ENCODE measurements at regions not wholly inside any gene's neighbourhood (a gene's known extent, or its start where the extent isn't known, plus 50 kb on each side); places are given as distances from the start of the nearest gene placed in this dataset.

DNA sequence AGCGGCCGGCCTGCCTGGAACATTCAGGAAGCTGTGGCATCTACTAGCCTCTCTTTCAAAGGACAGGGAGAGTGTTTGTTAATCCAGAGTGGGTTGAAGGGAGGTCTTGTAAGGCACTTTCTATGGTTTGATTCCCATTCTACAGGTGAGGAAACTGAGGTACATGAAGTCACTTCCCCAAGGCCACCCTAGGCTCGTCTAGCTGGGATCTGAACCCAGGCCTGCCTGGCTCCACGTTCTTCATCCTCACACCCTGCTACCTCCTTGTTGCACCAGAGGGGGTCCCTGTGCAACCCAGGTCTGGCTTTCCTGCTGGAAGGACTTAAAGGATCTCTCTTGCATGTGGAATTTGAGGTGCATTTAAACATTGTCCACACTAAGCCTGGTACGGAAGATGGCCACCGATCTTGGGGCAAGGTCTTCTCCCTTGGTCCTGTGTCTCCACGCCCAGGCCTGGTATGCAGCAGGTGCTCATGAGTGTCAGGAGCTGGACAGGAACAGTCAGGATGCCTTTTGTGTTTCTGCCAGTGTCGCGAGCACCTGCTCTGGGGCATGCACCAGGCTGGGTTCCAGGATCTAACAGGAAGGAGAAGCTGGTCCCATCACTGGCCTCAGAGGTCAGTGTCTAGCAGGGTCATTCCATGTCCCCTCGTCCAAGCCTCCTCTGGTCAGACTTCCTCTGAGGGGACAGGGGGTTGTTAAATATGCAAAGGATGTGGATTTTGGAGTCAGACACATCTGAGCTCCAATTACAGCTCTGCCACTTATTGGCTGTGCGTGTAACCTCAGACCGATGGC lies 103.2 kb upstream of the RUNX3 start:
- no peak overlapping the region for H2AFZ ChIP-seq (ENCODE audit: low read length)

DNA sequence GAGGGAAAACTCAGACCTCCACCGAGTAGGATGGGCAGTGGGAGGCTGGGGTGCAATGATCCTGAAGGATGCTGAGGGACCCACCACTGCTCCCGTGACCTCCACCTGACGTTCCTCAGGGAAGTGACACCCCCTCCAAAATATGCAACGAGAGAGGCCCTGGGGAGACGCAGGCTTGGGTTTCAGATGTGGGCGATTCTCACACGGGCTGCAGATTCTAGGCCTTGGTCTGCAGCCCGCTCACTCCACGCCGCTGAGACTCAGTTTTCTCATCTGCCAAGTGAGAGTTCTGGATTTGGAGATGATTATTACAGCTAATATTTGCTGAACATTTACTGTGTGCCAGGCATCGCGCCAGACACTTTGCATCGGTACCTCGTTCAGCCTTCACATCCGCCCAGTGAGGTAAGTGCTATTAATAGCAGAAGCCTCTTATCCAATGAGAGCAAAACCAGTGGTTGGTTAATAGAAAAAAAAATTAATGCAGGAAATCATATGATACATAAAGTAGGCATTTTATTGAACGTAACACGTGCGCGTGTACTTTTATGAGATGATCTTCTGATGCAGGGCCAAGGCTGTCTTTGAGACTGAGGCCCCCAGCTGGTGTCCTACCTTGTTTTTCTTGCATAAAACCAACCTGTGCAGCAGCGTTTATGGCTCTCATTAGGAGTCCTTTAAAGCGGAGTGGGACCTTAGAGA lies 102.0 kb upstream of the RUNX3 start:
- Histone ChIP-seq H2AFZ (ENCODE audit: low read length) (no peak overlapping the region), H3K27ac (ENCODE audit: insufficient read depth, low read length) (no peak overlapping the region), H3K79me2 (ENCODE audit: control insufficient read depth, insufficient read depth, low read length) (no peaks in the 10 kb centered on the region), H3K4me2 (ENCODE audit: extremely low read depth, insufficient read depth, low read length) (no peak overlapping the region), H3K4me3 (replicated peaks in 1 of 4; ENCODE audit: control extremely low read depth in 1 of 4, insufficient read depth in 1 of 4, low read depth in 3 of 4, low read length in 4 of 4) (no peak overlapping the region), H3K9me3 (ENCODE audit: control insufficient read depth, insufficient read depth, low read depth, low read length) (no peaks in the 10 kb centered on the region), H3K27me3 (ENCODE audit: control insufficient read depth, insufficient read depth, low read length) (no peaks in the 10 kb centered on the region), H3K36me3 (ENCODE audit: control insufficient read depth, insufficient read depth, low read length) (no peaks in the 10 kb centered on the region), H3K9ac (ENCODE audit: insufficient read depth, low read length) (no peak overlapping the region), H4K20me1 (ENCODE audit: control insufficient read depth, extremely low read depth, insufficient read depth, low read length) (no peaks in the 10 kb centered on the region), H3K4me1 (ENCODE audit: control insufficient read depth, extremely low read depth, insufficient read depth, low read length) (no peaks in the 10 kb centered on the region)
- DNase-seq (ENCODE audit: low read depth in 2 of 2) = peak; percentile 43 to 74
- TF ChIP-seq, protein P1, sequence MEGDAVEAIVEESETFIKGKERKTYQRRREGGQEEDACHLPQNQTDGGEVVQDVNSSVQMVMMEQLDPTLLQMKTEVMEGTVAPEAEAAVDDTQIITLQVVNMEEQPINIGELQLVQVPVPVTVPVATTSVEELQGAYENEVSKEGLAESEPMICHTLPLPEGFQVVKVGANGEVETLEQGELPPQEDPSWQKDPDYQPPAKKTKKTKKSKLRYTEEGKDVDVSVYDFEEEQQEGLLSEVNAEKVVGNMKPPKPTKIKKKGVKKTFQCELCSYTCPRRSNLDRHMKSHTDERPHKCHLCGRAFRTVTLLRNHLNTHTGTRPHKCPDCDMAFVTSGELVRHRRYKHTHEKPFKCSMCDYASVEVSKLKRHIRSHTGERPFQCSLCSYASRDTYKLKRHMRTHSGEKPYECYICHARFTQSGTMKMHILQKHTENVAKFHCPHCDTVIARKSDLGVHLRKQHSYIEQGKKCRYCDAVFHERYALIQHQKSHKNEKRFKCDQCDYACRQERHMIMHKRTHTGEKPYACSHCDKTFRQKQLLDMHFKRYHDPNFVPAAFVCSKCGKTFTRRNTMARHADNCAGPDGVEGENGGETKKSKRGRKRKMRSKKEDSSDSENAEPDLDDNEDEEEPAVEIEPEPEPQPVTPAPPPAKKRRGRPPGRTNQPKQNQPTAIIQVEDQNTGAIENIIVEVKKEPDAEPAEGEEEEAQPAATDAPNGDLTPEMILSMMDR (conservative IDR thresholded peaks at IDR 0.05 in 1 of 2, IDR thresholded peaks at IDR 0.05 in 1 of 2; ENCODE audit: low read depth in 1 of 2, low read length in 2 of 2) = no peak
- no peak for TF ChIP-seq EZH2 (IDR thresholded peaks at IDR 0.05; ENCODE audit: low read length, missing control alignments)

More for the DNA sequence above, 103.2 kb upstream of the RUNX3 start:
- Histone ChIP-seq H3K9ac (ENCODE audit: insufficient read depth, low read length) (no peak overlapping the region), H4K20me1 (ENCODE audit: control insufficient read depth, extremely low read depth, insufficient read depth, low read length) (no peaks in the 10 kb centered on the region), H3K4me1 (ENCODE audit: control insufficient read depth, extremely low read depth, insufficient read depth, low read length) (no peaks in the 10 kb centered on the region), H3K79me2 (ENCODE audit: control insufficient read depth, insufficient read depth, low read length) (no peaks in the 10 kb centered on the region), H3K36me3 (ENCODE audit: control insufficient read depth, insufficient read depth, low read length) (no peaks in the 10 kb centered on the region), H3K4me3 (replicated peaks in 1 of 4; ENCODE audit: control extremely low read depth in 1 of 4, insufficient read depth in 1 of 4, low read depth in 3 of 4, low read length in 4 of 4) (no peak overlapping the region), H3K27me3 (ENCODE audit: control insufficient read depth, insufficient read depth, low read length) (no peaks in the 10 kb centered on the region), H3K27ac (ENCODE audit: insufficient read depth, low read length) (no peak overlapping the region), H3K9me3 (ENCODE audit: control insufficient read depth, insufficient read depth, low read depth, low read length) (no peaks in the 10 kb centered on the region), H3K4me2 (ENCODE audit: extremely low read depth, insufficient read depth, low read length) (no peak overlapping the region)
- TF ChIP-seq, protein P1 (conservative IDR thresholded peaks at IDR 0.05 in 1 of 2, IDR thresholded peaks at IDR 0.05 in 1 of 2; ENCODE audit: low read depth in 1 of 2, low read length in 2 of 2) = no peak
- TF ChIP-seq EZH2 (IDR thresholded peaks at IDR 0.05; ENCODE audit: low read length, missing control alignments) = no peak
- no peak for DNase-seq (ENCODE audit: low read depth in 2 of 2)

DNA sequence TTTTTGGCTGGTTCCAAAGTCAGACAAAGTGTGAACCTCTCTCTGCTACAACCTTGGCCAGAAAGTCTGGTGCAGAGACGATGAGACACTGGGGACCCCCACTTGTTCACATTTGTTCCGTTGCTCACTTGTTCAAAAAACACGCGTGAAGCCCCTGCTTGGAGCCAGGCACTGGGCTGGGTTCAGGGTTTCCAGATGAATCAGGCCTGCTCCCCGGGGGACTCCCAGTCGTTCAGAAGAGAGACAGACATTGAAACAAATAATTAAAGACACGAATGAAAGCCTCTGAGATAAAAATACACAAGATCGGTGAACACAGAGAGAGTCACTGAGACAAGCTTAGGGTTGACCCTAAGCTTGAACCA lies 101.5 kb upstream of the RUNX3 start:
- no peak overlapping the region for H3K4me2 ChIP-seq (ENCODE audit: extremely low read depth, insufficient read depth, low read length)
- H3K27ac ChIP-seq (ENCODE audit: insufficient read depth, low read length) = no peak overlapping the region
- no peaks in the 10 kb centered on the region for H3K79me2 ChIP-seq (ENCODE audit: control insufficient read depth, insufficient read depth, low read length)
- H2AFZ ChIP-seq (ENCODE audit: low read length) = no peak overlapping the region
- no peaks in the 10 kb centered on the region for H4K20me1 ChIP-seq (ENCODE audit: control insufficient read depth, extremely low read depth, insufficient read depth, low read length)
- no peak overlapping the region for H3K4me3 ChIP-seq (replicated peaks in 1 of 4; ENCODE audit: control extremely low read depth in 1 of 4, insufficient read depth in 1 of 4, low read depth in 3 of 4, low read length in 4 of 4)
- H3K4me1 ChIP-seq (ENCODE audit: control insufficient read depth, extremely low read depth, insufficient read depth, low read length) = no peaks in the 10 kb centered on the region
- no peaks in the 10 kb centered on the region for H3K27me3 ChIP-seq (ENCODE audit: control insufficient read depth, insufficient read depth, low read length)
- no peak for DNase-seq (ENCODE audit: low read depth in 2 of 2)
- H3K9ac ChIP-seq (ENCODE audit: insufficient read depth, low read length) = no peak overlapping the region
- TF ChIP-seq, protein P1 (conservative IDR thresholded peaks at IDR 0.05 in 1 of 2, IDR thresholded peaks at IDR 0.05 in 1 of 2; ENCODE audit: low read depth in 1 of 2, low read length in 2 of 2) = no peak
- no peak for TF ChIP-seq EZH2 (IDR thresholded peaks at IDR 0.05; ENCODE audit: low read length, missing control alignments)
- H3K9me3 ChIP-seq (ENCODE audit: control insufficient read depth, insufficient read depth, low read depth, low read length) = no peaks in the 10 kb centered on the region
- H3K36me3 ChIP-seq (ENCODE audit: control insufficient read depth, insufficient read depth, low read length) = no peaks in the 10 kb centered on the region
